Kidney (tissue), 13 donors: ENCODE measurements at regions not wholly inside any gene's neighbourhood (a gene's known extent, or its start where the extent isn't known, plus 50 kb on each side); places are given as distances from the start of the nearest gene placed in this dataset.
A peak's percentile ranks its signal among the peaks of the same experiment; 100 is the strongest.

ENCODE experiments used
- DNase-seq, 5 donors: peaks; one replicate each; pipeline ENCODE4 v3.0.0-alpha.2; 2013 to 2020
- FAIRE-seq: peaks from 2 replicates; lab custom pipeline; 2012; peaks lifted over from hg19 to GRCh38; lab: Jason Lieb, UNC
- H3K27ac ChIP-seq, 2 donors: one replicate each; pipeline ENCODE4 v1.7.0; 2013; ENCODE audit warnings: low read depth in 2 of 2, low read length in 2 of 2, inconsistent platforms in 1 of 2
- H3K27me3 ChIP-seq: one replicate; pipeline ENCODE4 v1.7.1; 2013; ENCODE audit warnings: low read length, inconsistent platforms; ENCODE audit not compliant: control insufficient read depth, insufficient read depth
- H3K36me3 ChIP-seq, 3 donors: one replicate each; pipeline versions ENCODE4 v1.7.0 to v1.7.1; 2013; ENCODE audit warnings: low read length in 3 of 3, control low read depth in 1 of 3, inconsistent platforms in 1 of 3; ENCODE audit not compliant: insufficient read depth in 3 of 3, control insufficient read depth in 2 of 3
- H3K4me1 ChIP-seq, 3 donors: one replicate each; pipeline versions ENCODE4 v1.7.0 to v1.7.1; 2013; ENCODE audit warnings: low read length in 3 of 3, inconsistent platforms in 1 of 3, low read depth in 1 of 3; ENCODE audit not compliant: control insufficient read depth in 2 of 3, insufficient read depth in 2 of 3
- H3K4me3 ChIP-seq, 3 donors: one replicate each; pipeline versions ENCODE4 v1.7.0 to v1.8.1; 2013; ENCODE audit warnings: low read length in 3 of 3, control low read depth in 1 of 3, inconsistent platforms in 1 of 3
- H3K9ac ChIP-seq, 3 donors: one replicate each; pipeline versions ENCODE4 v1.7.0 to v1.7.1; 2013; ENCODE audit warnings: low read length in 3 of 3, control low read depth in 1 of 3, inconsistent platforms in 1 of 3
- H3K9me3 ChIP-seq, 3 donors: one replicate each; pipeline versions ENCODE4 v1.7.0 to v1.7.1; 2013; ENCODE audit warnings: low read length in 3 of 3, control low read depth in 1 of 3, inconsistent platforms in 1 of 3; ENCODE audit not compliant: control insufficient read depth in 2 of 3, insufficient read depth in 1 of 3
- intact Hi-C: fragments of 100-400 bp; cut with DNase I; formaldehyde crosslinking; loops from one replicate; pipeline ENCODE4 v1.11.1; 2022
- TF ChIP-seq, protein P1 (sequence below): IDR thresholded peaks from 3 replicates; pipeline ENCODE4 v1.5.1; 2012; ENCODE audit warnings: mild to moderate bottlenecking, moderate library complexity, borderline replicate concordance; ENCODE audit not compliant: insufficient read depth; ENCODE audit errors: extremely low read depth
- donor health status: control.
- donor health status: control.
- donor health status: control.
- donor health status: control.
- donor health status: control.
- donor health status: DM: yes; HTN: yes; CAD: no.
- donor health status: Normal renal cell carcinoma (clear cell type).

DNA sequence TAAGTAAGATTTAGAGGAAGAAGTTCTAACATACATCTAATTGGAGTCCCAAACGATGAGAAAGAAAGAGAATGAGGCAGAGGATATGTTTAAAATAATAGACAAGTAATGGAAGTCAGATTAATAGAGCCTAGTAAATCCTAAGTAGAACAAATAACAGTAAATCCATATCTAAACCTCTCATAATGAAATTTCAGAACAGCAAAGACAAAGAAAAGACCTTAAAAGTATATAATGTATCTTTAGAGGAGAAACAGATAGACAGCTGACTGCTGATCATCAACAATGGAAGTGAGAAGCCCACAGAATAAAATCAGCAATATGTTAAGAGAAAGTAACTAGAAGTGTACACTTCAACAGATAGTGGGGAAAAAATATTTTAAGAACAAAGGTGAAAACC lies 536.2 kb upstream of the ZFHX3 start:
- FAIRE-seq (no peak), DNase-seq (no peak)
- no peak overlapping the region for H3K9ac ChIP-seq
- peaks cover 0 to 3% (median 0%) of the 10 kb centered on the region in 3 donors for H3K9me3 ChIP-seq
- intact Hi-C loops: no loop called here
- TF ChIP-seq, protein P1, sequence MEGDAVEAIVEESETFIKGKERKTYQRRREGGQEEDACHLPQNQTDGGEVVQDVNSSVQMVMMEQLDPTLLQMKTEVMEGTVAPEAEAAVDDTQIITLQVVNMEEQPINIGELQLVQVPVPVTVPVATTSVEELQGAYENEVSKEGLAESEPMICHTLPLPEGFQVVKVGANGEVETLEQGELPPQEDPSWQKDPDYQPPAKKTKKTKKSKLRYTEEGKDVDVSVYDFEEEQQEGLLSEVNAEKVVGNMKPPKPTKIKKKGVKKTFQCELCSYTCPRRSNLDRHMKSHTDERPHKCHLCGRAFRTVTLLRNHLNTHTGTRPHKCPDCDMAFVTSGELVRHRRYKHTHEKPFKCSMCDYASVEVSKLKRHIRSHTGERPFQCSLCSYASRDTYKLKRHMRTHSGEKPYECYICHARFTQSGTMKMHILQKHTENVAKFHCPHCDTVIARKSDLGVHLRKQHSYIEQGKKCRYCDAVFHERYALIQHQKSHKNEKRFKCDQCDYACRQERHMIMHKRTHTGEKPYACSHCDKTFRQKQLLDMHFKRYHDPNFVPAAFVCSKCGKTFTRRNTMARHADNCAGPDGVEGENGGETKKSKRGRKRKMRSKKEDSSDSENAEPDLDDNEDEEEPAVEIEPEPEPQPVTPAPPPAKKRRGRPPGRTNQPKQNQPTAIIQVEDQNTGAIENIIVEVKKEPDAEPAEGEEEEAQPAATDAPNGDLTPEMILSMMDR: no peak
- no peaks in the 10 kb centered on the region for H3K36me3 ChIP-seq
- no peaks in the 10 kb centered on the region for H3K4me1 ChIP-seq
- no peak overlapping the region for H3K4me3 ChIP-seq
- no peaks in the 10 kb centered on the region for H3K27me3 ChIP-seq
- no peak overlapping the region for H3K27ac ChIP-seq

DNA sequence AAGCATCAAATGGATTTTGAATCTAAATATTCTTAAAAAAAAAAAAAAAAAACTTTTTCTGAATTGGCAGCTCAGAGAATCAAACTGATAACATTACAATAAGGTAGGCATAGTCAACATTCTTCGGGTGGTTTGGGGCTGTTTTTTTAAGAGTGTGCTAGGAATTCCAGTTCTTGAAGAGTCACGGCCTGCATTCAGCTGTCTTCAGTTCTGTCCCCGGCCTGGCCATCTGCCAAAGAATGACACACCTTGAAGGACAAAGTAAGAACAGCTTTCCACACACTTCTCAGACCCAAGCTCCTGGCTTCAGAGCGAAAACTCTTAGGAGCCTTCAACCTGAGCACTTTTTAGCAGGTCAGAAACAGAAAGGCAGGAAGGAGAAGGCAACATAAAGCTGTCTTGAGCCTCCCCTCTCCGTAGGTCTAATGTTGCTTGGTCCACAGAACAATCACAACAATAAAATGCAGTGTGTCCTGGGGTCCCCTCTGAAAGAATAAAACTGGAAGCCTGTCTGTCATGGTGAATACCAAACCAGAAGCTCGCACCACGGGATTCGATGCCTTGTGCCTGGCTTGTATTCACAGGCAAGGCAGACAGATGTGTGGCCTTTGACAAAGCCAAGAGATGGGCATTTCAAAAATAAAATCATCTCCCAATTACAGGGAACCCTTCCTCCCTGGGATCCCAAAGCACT lies 524.4 kb upstream of the ZFHX3 start:
- no peaks in the 10 kb centered on the region for H3K4me1 ChIP-seq
- FAIRE-seq (no peak), DNase-seq (peak in 3 of 5 donors; percentile 58 to 86 (median 77))
- no peak overlapping the region for H3K4me3 ChIP-seq
- H3K36me3 ChIP-seq: no peaks in the 10 kb centered on the region
- H3K9ac ChIP-seq: no peak overlapping the region
- intact Hi-C loops: no loop called here
- no peaks in the 10 kb centered on the region for H3K9me3 ChIP-seq
- TF ChIP-seq, protein P1: no peak
- H3K27ac ChIP-seq: no peak overlapping the region
- no peaks in the 10 kb centered on the region for H3K27me3 ChIP-seq

DNA sequence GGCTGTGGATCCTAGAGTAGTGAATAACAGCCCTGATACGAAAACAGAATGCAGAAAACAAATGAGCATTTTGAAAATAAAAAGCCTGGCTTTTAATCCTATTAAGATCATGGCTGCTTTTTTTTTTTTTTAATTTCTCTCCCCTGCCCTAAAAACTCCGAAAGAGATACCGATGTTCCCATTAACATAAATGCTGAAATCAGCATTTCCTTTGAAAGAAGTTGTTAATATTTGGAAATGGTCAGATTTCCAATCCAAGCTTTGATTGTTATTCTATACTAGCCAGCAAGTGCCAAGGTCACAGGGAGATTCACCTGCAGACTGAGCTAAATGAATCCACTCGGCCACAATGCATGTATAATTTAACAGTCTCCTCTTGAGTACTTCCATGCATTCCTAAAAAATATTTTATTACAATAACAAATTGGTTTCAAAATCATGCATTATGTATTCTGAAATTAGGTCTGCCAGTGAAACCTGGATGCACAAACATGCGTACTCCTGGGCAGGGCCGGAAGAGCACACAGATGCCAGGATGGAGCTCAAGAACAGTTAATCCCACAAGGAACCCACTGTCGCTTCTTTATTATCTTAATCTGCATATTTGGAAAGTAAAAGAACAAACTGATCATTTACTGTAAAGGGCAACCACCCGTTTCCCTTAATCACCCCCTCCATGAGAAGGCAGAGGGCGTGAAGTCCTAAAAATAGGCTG lies 521.5 kb upstream of the ZFHX3 start:
- Histone ChIP-seq H3K27me3 (no peaks in the 10 kb centered on the region), H3K4me1 (no peaks in the 10 kb centered on the region), H3K36me3 (no peaks in the 10 kb centered on the region), H3K9ac (no peak overlapping the region), H3K4me3 (no peak overlapping the region), H3K9me3 (no peaks in the 10 kb centered on the region), H3K27ac (no peak overlapping the region)
- FAIRE-seq (no peak), DNase-seq (no peak)
- TF ChIP-seq, protein P1: no peak
- intact Hi-C loops: no loop called here
